ENCODE measurements at regions not wholly inside any gene's neighbourhood (a gene's known extent, or its start where the extent isn't known, plus 50 kb on each side); places are given as distances from the start of the nearest gene placed in this dataset.

DNA sequence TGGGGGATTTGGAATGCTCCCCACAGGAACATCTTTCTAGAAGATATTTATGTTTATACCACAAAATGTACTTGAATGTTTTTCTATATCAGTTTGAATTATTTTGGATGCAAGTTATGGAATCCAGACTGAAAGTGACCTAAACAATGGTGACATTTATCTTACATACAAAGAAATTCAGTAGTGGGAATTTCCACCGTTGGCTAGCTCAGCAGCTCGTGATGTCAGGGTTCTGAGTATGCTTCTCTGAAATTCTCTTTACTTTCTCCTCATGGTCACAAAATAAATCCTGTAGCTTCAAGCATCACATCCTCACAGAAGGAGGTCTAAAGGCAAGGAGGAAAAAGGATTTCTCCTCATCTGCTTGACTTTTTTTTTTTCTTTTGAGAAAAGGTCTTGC lies 105.3 kb downstream of the AKAIN1 start:
- Mint-ChIP-seq H3K27ac (no peak overlapping the region), H3K27me3 (no peaks in the 10 kb centered on the region), H3K4me3 (no peak overlapping the region), H3K4me1 (ENCODE audit: low read depth in 2 of 2) (no peaks in the 10 kb centered on the region), H3K9me3 (peaks cover 6% of the 10 kb centered on the region), H3K36me3 (no peaks in the 10 kb centered on the region)
- ATAC-seq: no peak
- no peak for DNase-seq (ENCODE audit: low spot score)

DNA sequence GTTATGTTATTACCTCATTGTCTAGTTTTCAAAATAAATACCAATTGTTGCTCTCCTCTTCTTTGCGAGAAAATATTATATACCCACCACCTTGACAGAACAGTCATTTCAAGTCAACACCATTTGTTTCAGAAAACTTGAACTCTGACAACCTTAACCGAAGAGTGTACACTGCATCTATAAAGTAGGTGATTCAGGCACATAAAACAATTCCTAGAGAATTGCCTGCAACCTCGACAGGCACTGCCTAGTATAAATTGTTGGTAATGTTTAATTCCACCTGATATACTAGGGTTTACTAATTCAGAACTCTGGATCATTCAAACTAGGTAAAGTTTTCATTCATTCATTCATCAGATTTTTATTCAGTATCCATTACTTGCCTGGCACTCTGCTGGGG lies 121.8 kb downstream of the AKAIN1 start:
- no peak overlapping the region for H3K27ac Mint-ChIP-seq
- H3K27me3 Mint-ChIP-seq: peaks cover 3 to 11% of the 10 kb centered on the region in 2 donors
- DNase-seq (ENCODE audit: low spot score) (no peak), ATAC-seq (no peak)
- H3K4me3 Mint-ChIP-seq: no peak overlapping the region
- no peaks in the 10 kb centered on the region for H3K9me3 Mint-ChIP-seq
- no peaks in the 10 kb centered on the region for H3K36me3 Mint-ChIP-seq
- no peaks in the 10 kb centered on the region for H3K4me1 Mint-ChIP-seq (ENCODE audit: low read depth in 2 of 2)

DNA sequence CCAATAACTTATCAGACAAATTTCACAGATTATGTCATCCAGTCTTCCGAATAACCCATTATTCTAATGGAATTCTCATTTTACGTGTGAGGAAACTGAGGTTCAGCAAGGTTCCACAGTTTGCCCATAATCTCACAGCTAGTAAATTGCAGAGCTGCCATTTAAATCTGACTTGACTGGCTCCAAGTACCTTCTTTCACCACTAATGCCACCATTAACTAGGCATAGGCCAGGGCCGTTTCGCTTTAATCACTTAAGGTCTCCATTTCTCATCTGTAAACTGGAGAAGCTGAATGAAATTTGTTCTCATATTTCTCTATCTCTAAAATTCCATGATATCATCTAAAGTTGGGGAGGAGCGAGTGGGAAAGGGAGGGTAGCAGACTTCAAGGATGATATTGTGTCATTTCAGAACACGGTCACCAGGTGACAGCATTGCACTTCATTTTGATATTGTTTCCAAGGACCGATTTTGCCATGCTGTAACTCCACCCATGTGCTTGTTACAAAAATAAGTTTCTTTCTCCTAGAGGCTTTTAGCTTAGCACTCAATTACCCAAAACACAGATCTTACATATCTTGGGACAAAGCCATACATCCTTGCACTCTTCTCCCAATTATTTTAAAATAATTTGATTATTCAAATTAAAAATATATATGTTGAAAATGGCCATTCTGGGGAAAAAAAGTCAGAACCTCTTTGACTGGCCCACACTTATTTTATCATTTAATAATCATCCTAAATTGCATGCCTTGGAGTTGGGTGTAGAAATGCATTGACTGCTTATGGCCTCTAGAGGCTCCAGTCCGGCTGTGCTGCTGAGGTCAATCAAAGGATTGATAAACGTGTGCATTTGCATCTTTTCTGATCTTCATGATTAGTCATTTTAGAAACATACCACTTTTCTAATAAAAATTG lies 123.8 kb downstream of the AKAIN1 start:
- no peaks in the 10 kb centered on the region for H3K4me1 Mint-ChIP-seq (ENCODE audit: low read depth in 2 of 2)
- H3K9me3 Mint-ChIP-seq: no peaks in the 10 kb centered on the region
- no peak overlapping the region for H3K27ac Mint-ChIP-seq
- no peak overlapping the region for H3K4me3 Mint-ChIP-seq
- H3K27me3 Mint-ChIP-seq: peaks cover 0 to 11% of the 10 kb centered on the region in 2 donors
- ATAC-seq (no peak), DNase-seq (ENCODE audit: low spot score) (no peak)
- no peaks in the 10 kb centered on the region for H3K36me3 Mint-ChIP-seq

DNA sequence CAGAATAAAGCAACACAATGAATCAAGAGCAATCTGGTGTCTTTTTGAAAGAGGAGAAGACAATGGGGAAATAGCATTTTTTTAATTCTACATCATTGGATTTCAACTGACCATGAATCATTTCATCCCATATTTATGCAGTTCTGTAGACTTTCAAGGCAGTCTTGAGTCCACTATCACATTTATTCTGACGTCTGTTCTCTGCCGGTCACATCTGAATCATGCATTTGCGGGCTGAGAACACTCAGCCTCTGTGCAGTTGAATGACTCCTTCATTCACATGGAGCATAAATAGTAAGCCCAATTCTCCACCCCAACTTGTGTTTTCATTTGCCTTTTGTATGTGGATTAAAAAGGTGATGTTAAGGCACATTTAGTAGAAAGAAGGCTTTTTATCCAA lies 128.2 kb downstream of the AKAIN1 start:
- H3K27me3 Mint-ChIP-seq: peaks cover 0 to 11% of the 10 kb centered on the region in 2 donors
- no peaks in the 10 kb centered on the region for H3K4me1 Mint-ChIP-seq (ENCODE audit: low read depth in 2 of 2)
- H3K9me3 Mint-ChIP-seq: no peaks in the 10 kb centered on the region
- H3K36me3 Mint-ChIP-seq: no peaks in the 10 kb centered on the region
- DNase-seq (ENCODE audit: low spot score) (no peak), ATAC-seq (no peak)
- H3K4me3 Mint-ChIP-seq: no peak overlapping the region
- no peak overlapping the region for H3K27ac Mint-ChIP-seq

- Mint-ChIP-seq H3K9me3 (no peaks in the 10 kb centered on the region), H3K4me3 (no peak overlapping the region), H3K27ac (no peak overlapping the region), H3K4me1 (ENCODE audit: low read depth in 2 of 2) (peaks cover 0 to 2% of the 10 kb centered on the region in 2 donors), H3K36me3 (no peaks in the 10 kb centered on the region), H3K27me3 (no peaks in the 10 kb centered on the region)
- DNase-seq (ENCODE audit: low spot score) (no peak), ATAC-seq (no peak)
Observed at GRCh38 chr18:5066380-5066977, 130.6 kb downstream of the AKAIN1 start.

- Mint-ChIP-seq H3K27ac (no peak overlapping the region), H3K4me3 (no peak overlapping the region), H3K4me1 (ENCODE audit: low read depth in 2 of 2) (peaks cover 0 to 5% of the 10 kb centered on the region in 2 donors), H3K9me3 (no peaks in the 10 kb centered on the region), H3K27me3 (no peaks in the 10 kb centered on the region), H3K36me3 (no peaks in the 10 kb centered on the region)
- ATAC-seq: no peak
- no peak for DNase-seq (ENCODE audit: low spot score)
Observed at GRCh38 chr18:5065615-5066014, 131.4 kb downstream of the AKAIN1 start.

- ATAC-seq: no peak
- Mint-ChIP-seq H3K36me3 (no peaks in the 10 kb centered on the region), H3K4me1 (ENCODE audit: low read depth in 2 of 2) (peaks cover 0 to 5% of the 10 kb centered on the region in 2 donors)
Observed at GRCh38 chr18:5064841-5065370, 132.2 kb downstream of the AKAIN1 start.

GRCh38 chr18:5061785-5062184 lies 135.3 kb downstream of the AKAIN1 start:
- Mint-ChIP-seq H3K4me3 (no peak overlapping the region), H3K27me3 (peaks cover 4 to 6% of the 10 kb centered on the region in 2 donors), H3K4me1 (ENCODE audit: low read depth in 2 of 2) (peaks cover 18 to 24% of the 10 kb centered on the region in 2 donors), H3K9me3 (no peaks in the 10 kb centered on the region), H3K36me3 (no peaks in the 10 kb centered on the region), H3K27ac (no peak overlapping the region)
- ATAC-seq (no peak), DNase-seq (ENCODE audit: low spot score) (no peak)

More at GRCh38 chr18:5064841-5065370, 132.2 kb downstream of the AKAIN1 start:
- DNase-seq (ENCODE audit: low spot score): no peak
- Mint-ChIP-seq H3K9me3 (no peaks in the 10 kb centered on the region), H3K4me3 (no peak overlapping the region), H3K27me3 (no peaks in the 10 kb centered on the region), H3K27ac (no peak overlapping the region)

DNA sequence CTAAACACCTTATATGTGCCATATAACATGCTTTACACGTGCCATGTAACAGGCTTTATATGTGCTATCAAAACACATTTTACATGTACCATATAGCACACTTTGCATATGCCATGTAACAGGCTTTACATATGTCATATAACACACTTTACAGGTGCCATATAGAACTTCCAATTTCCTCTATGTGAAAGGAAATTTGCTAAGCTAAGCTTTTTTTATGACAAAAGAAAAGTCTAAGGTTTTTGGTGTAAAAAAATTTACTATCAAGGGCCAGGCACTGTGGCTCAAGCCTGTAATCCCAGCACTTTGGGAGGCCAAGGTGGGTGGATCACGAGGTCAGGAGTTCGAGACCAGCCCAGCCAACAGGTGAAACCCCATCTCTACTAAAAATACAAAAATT lies 136.5 kb downstream of the AKAIN1 start:
- H3K27ac Mint-ChIP-seq: no peak overlapping the region
- DNase-seq (ENCODE audit: low spot score) (no peak), ATAC-seq (no peak)
- H3K27me3 Mint-ChIP-seq: peaks cover 6% of the 10 kb centered on the region in 2 donors
- H3K4me1 Mint-ChIP-seq (ENCODE audit: low read depth in 2 of 2): peaks cover 18 to 24% of the 10 kb centered on the region in 2 donors
- H3K36me3 Mint-ChIP-seq: no peaks in the 10 kb centered on the region
- H3K9me3 Mint-ChIP-seq: no peaks in the 10 kb centered on the region
- H3K4me3 Mint-ChIP-seq: no peak overlapping the region

DNA sequence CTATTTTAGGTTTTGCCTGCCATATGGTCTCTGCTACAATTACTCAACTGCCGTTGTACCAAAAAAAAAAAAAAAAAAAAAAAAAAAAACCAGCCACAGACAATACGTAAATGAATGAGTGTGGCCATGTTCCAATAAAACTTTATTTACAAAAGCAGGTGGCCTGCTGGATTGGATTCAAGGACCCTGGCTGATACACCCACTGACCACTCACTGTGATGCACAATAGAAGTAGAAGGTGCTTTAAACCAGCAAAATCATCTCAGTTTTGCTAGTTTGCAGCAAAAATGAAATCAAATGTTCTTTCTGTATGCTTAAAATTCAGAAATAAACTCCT lies 137.4 kb downstream of the AKAIN1 start:
- no peak overlapping the region for H3K4me3 Mint-ChIP-seq
- DNase-seq (ENCODE audit: low spot score) (no peak), ATAC-seq (no peak)
- peaks cover 6 to 12% of the 10 kb centered on the region in 2 donors for H3K27me3 Mint-ChIP-seq
- no peaks in the 10 kb centered on the region for H3K36me3 Mint-ChIP-seq
- H3K27ac Mint-ChIP-seq: no peak overlapping the region
- H3K9me3 Mint-ChIP-seq: no peaks in the 10 kb centered on the region
- H3K4me1 Mint-ChIP-seq (ENCODE audit: low read depth in 2 of 2): peaks cover 18 to 24% of the 10 kb centered on the region in 2 donors

GRCh38 chr18:5058768-5059695 lies 138.0 kb downstream of the AKAIN1 start:
- H3K27ac Mint-ChIP-seq: peak overlapping the region in 1 of 2 donors; percentile 74
- DNase-seq (ENCODE audit: low spot score) (no peak), ATAC-seq (peak; percentile 79 to 83)
- no peaks in the 10 kb centered on the region for H3K36me3 Mint-ChIP-seq
- no peaks in the 10 kb centered on the region for H3K9me3 Mint-ChIP-seq
- peak overlapping the region; percentile 57 for H3K4me3 Mint-ChIP-seq
- peaks cover 18 to 24% of the 10 kb centered on the region in 2 donors for H3K4me1 Mint-ChIP-seq (ENCODE audit: low read depth in 2 of 2)
- peaks cover 6 to 12% of the 10 kb centered on the region in 2 donors for H3K27me3 Mint-ChIP-seq

- ATAC-seq (no peak), DNase-seq (ENCODE audit: low spot score) (peak; percentile 63)
- H3K27ac Mint-ChIP-seq: no peak overlapping the region
- H3K36me3 Mint-ChIP-seq: no peaks in the 10 kb centered on the region
- H3K27me3 Mint-ChIP-seq: peaks cover 6 to 12% of the 10 kb centered on the region in 2 donors
- H3K9me3 Mint-ChIP-seq: no peaks in the 10 kb centered on the region
- H3K4me3 Mint-ChIP-seq: no peak overlapping the region
- peaks cover 18 to 24% of the 10 kb centered on the region in 2 donors for H3K4me1 Mint-ChIP-seq (ENCODE audit: low read depth in 2 of 2)
Observed at GRCh38 chr18:5057386-5058348, 139.4 kb downstream of the AKAIN1 start.

All from natural killer cell treated with Interleukin-12 subunit alpha and Interleukin-12 subunit beta and Interleukin-15 and Interleukin-18, amount 100 ng/mL, for 72 hours (primary cell).